MM.1S (cell line): ENCODE measurements at regions not wholly inside any gene's neighbourhood (a gene's known extent, or its start where the extent isn't known, plus 50 kb on each side); places are given as distances from the start of the nearest gene placed in this dataset.

Experiments used
- DNase-seq: peaks from one replicate; pipeline ENCODE4 v3.0.0-alpha.2; 2015
- H2AFZ ChIP-seq: fragments of 300-600 bp; sonication (generic); 2 replicates; pipeline ENCODE4 v1.6.0; 2016; ENCODE audit warnings: antibody characterized with exemption, low read length
- H3F3A ChIP-seq: fragments of 300-600 bp; sonication (generic); 2 replicates; pipeline ENCODE4 v1.6.1; 2016; ENCODE audit warnings: mild to moderate bottlenecking, antibody characterized with exemption, low read length, moderate library complexity, mixed read lengths; ENCODE audit not compliant: insufficient read depth
- H3K27ac ChIP-seq: fragments of 300-600 bp; sonication (generic); 2 replicates; pipeline ENCODE4 v1.5.1; 2016; ENCODE audit warnings: mild to moderate bottlenecking, low read length
- H3K27me3 ChIP-seq: fragments of 300-600 bp; sonication (generic); replicated peaks from 2 replicates; pipeline ENCODE4 v1.6.0; 2016; ENCODE audit warnings: low read length; ENCODE audit not compliant: insufficient read depth
- H3K36me3 ChIP-seq: fragments of 300-600 bp; sonication (generic); replicated peaks from 2 replicates; pipeline ENCODE4 v1.6.1; 2016; ENCODE audit warnings: mild to moderate bottlenecking, low read length, mixed read lengths; ENCODE audit not compliant: insufficient read depth
- H3K4me1 ChIP-seq: fragments of 300-600 bp; sonication (generic); 2 replicates; pipeline ENCODE4 v1.6.1; 2016; ENCODE audit warnings: low read length, mixed read lengths
- H3K4me2 ChIP-seq: fragments of 300-600 bp; sonication (generic); 2 replicates; pipeline ENCODE4 v1.6.0; 2016; ENCODE audit warnings: low read depth, low read length
- H3K4me3 ChIP-seq: fragments of 300-600 bp; sonication (generic); 2 replicates; pipeline ENCODE4 v1.5.1; 2016; ENCODE audit warnings: low read length, mixed read lengths
- H3K79me2 ChIP-seq: fragments of 300-600 bp; sonication (generic); 2 replicates; pipeline ENCODE4 v1.6.1; 2016; ENCODE audit warnings: mixed run types, low read length, mixed read lengths
- H3K9ac ChIP-seq: fragments of 300-600 bp; sonication (generic); 2 replicates; pipeline ENCODE4 v1.6.1; 2016; ENCODE audit warnings: low read length, mixed read lengths
- H3K9me2 ChIP-seq: fragments of 300-600 bp; sonication (generic); replicated peaks from 2 replicates; pipeline ENCODE4 v1.6.1; 2016; ENCODE audit warnings: mild to moderate bottlenecking, low read length, mixed read lengths; ENCODE audit not compliant: insufficient read depth
- H3K9me3 ChIP-seq: fragments of 300-600 bp; sonication (generic); replicated peaks from 2 replicates; pipeline ENCODE4 v1.6.1; 2016; ENCODE audit warnings: mild to moderate bottlenecking, low read length, mixed read lengths; ENCODE audit not compliant: insufficient read depth
- H4K20me1 ChIP-seq: fragments of 300-600 bp; sonication (generic); 2 replicates; pipeline ENCODE4 v1.6.1; 2016; ENCODE audit warnings: mild to moderate bottlenecking, low read length, moderate library complexity, mixed read lengths; ENCODE audit not compliant: insufficient read depth
- EZH2 ChIP-seq: fragments of 300-600 bp; sonication (generic); optimal IDR thresholded peaks from 2 replicates; pipeline ENCODE3; 2017; ENCODE audit warnings: low read depth, mild to moderate bottlenecking, antibody characterized with exemption, low read length, mixed read lengths
- EZH2phosphoT487 ChIP-seq: fragments of 300-600 bp; sonication (generic); IDR thresholded peaks from 2 replicates; pipeline ENCODE4 v1.6.1; 2018; ENCODE audit warnings: antibody characterized with exemption, low read length
- TF ChIP-seq, protein P1 (sequence below): fragments of 300-600 bp; sonication (generic); IDR thresholded peaks from 2 replicates; pipeline ENCODE4 v1.5.1; 2016; ENCODE audit warnings: antibody characterized with exemption, low read length, mixed read lengths

DNA sequence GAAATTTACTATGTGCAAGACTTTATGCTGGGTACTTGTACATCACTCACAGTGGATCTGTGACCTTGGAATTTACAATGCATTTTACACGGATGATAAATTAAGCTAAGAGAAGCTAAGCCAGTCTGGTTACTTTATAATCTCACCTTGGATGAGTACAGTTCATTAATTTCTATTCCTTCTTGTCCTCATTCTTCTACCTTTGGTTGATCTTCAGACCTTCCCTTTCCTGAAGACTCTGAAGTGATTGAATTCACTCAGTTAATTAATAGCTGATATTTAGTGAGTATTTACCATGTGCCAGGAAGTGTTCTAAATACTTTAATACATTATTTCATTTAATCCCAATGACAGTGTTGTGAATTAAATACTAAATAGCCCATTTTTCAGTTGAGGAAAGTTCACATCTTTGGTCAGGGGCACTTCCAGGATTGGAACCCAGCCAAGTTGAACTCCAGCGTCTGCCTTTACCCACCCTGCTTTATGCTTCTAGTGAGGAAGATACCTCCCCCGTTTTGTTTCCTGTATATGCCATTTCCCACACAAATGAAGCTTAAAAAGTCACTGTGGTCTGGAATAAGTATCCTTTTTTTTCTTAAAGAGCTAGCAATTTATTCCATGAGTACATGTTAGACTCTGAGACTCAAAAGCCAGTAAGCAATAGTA, 146.6 kb downstream of the TLR5 start:
- H3K9me3 ChIP-seq = no peaks in the 10 kb centered on the region
- no peak overlapping the region for H3K4me3 ChIP-seq
- DNase-seq = no peak
- H3K4me2 ChIP-seq = no peak overlapping the region
- H2AFZ ChIP-seq = no peak overlapping the region
- no peaks in the 10 kb centered on the region for H3K27me3 ChIP-seq
- no peaks in the 10 kb centered on the region for H3K9me2 ChIP-seq
- H3K79me2 ChIP-seq = no peaks in the 10 kb centered on the region
- TF ChIP-seq, protein P1, sequence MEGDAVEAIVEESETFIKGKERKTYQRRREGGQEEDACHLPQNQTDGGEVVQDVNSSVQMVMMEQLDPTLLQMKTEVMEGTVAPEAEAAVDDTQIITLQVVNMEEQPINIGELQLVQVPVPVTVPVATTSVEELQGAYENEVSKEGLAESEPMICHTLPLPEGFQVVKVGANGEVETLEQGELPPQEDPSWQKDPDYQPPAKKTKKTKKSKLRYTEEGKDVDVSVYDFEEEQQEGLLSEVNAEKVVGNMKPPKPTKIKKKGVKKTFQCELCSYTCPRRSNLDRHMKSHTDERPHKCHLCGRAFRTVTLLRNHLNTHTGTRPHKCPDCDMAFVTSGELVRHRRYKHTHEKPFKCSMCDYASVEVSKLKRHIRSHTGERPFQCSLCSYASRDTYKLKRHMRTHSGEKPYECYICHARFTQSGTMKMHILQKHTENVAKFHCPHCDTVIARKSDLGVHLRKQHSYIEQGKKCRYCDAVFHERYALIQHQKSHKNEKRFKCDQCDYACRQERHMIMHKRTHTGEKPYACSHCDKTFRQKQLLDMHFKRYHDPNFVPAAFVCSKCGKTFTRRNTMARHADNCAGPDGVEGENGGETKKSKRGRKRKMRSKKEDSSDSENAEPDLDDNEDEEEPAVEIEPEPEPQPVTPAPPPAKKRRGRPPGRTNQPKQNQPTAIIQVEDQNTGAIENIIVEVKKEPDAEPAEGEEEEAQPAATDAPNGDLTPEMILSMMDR = no peak
- TF ChIP-seq EZH2 (no peak), EZH2phosphoT487 (no peak)
- no peaks in the 10 kb centered on the region for H3K36me3 ChIP-seq
- no peaks in the 10 kb centered on the region for H3K4me1 ChIP-seq
- H3K9ac ChIP-seq = no peak overlapping the region
- no peak overlapping the region for H3K27ac ChIP-seq
- H4K20me1 ChIP-seq = no peaks in the 10 kb centered on the region
- no peaks in the 10 kb centered on the region for H3F3A ChIP-seq

DNA sequence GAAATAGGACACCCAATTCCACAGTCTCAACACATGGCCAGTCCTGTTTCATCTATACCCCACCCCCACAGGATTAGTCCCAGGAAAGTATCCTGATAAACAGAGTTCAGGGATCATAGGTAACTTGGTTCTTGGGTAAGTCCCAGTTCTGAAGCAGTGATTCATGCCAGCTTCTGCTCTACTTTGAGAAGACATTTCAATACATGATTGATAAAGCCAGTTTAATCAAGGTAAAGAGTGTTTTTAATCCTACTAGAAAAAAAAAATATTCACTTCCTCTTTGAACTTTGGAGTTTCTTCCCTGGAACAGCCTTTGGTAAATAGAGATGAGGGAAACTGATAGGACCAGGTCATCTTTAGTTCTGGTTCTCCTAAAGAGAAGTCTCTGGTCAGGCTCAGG, 142.4 kb downstream of the TLR5 start:
- H3K9me2 ChIP-seq = no peaks in the 10 kb centered on the region
- H2AFZ ChIP-seq = no peak overlapping the region
- H3F3A ChIP-seq = no peaks in the 10 kb centered on the region
- H3K27me3 ChIP-seq = no peaks in the 10 kb centered on the region
- no peak overlapping the region for H3K9ac ChIP-seq
- H3K79me2 ChIP-seq = no peaks in the 10 kb centered on the region
- H3K27ac ChIP-seq = no peak overlapping the region
- H3K4me1 ChIP-seq = no peaks in the 10 kb centered on the region
- H3K9me3 ChIP-seq = no peaks in the 10 kb centered on the region
- H3K4me2 ChIP-seq = no peak overlapping the region
- TF ChIP-seq, protein P1 = no peak
- TF ChIP-seq EZH2phosphoT487 (no peak), EZH2 (no peak)
- no peaks in the 10 kb centered on the region for H3K36me3 ChIP-seq
- H3K4me3 ChIP-seq = no peak overlapping the region
- H4K20me1 ChIP-seq = no peaks in the 10 kb centered on the region
- no peak for DNase-seq

DNA sequence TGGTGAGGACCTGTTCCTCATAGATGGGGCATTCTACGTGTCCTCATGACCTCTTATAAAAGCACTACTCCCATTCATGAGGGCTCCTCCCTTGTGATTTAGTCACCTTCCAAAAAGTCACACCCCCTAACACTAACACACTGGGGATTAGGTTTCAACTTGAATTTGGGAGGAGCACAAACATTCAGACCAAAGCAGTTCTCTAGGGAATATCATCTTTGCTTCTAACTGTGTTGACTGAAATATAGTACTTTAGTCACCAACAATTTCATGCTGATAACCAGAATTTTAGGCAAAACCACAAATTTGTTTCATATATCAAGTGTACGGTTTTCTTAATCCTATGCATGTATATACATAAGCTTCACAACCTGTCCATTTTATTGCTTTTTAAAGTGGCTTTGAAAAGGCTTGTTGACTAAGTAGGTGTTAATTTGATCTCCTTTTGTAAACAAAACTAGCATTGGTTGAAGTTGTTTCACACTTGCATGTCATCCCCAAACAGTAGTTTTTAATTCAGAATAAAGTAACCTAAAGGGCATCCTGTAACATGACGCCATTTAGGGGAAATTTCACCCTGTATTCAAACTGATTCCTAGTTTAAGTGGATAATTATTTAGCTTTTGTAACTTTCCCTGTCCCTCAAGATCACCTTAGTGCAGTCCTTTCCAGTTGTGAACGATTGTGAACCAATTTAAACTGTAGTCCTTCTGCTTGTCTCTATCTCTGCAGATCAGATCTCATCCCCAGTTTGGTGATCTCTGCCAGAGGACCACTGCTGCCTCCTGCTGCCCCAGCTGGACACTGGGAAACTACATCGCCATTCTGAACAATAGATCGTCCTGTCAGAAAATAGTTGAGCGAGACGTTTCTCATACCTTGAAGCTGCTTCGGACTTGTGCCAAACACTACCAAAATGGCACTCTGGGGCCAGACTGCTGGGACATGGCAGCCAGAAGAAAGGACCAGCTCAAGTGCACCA, 141.1 kb downstream of the TLR5 start:
- no peaks in the 10 kb centered on the region for H3K27me3 ChIP-seq
- no peak overlapping the region for H3K4me2 ChIP-seq
- no peaks in the 10 kb centered on the region for H3K36me3 ChIP-seq
- DNase-seq = no peak
- no peaks in the 10 kb centered on the region for H3K79me2 ChIP-seq
- no peaks in the 10 kb centered on the region for H3K9me3 ChIP-seq
- no peaks in the 10 kb centered on the region for H4K20me1 ChIP-seq
- H3K9ac ChIP-seq = no peak overlapping the region
- H3F3A ChIP-seq = no peaks in the 10 kb centered on the region
- no peak overlapping the region for H3K4me3 ChIP-seq
- no peaks in the 10 kb centered on the region for H3K9me2 ChIP-seq
- no peak for TF ChIP-seq EZH2
- TF ChIP-seq, protein P1 = no peak
- no peak for TF ChIP-seq EZH2phosphoT487
- no peak overlapping the region for H3K27ac ChIP-seq
- H3K4me1 ChIP-seq = no peaks in the 10 kb centered on the region
- no peak overlapping the region for H2AFZ ChIP-seq
